Calu3 (cell line): ENCODE measurements at regions not wholly inside any gene's neighbourhood (a gene's known extent, or its start where the extent isn't known, plus 50 kb on each side); places are given as distances from the start of the nearest gene placed in this dataset.
"Not testable (repeated sequence)": the region's sequence is repeated elsewhere in the genome, so short reads cannot be mapped to it uniquely, and the experiment has no call there.

Experiments used
- BruUV-seq: library from RNA; stranded (reverse); fragments of 400-500 nt; replicated peaks from 2 replicates; lab custom pipeline; 2021; lab: Mats Ljungman, UMichigan
- CTCF ChIA-PET: fragments of 300-600 bp; sonication (Branson Sonifier 250); formaldehyde crosslinking; loops from one replicate; lab custom pipeline; 2022; ENCODE audit warnings: antibody characterized with exemption; lab: Charles Lee
- DNase-seq: peaks from one replicate; pipeline ENCODE4 v3.0.0; 2022
- H3K27ac Mint-ChIP-seq: one replicate; pipeline ENCODE4 v1.8.0; 2022; ENCODE audit warnings: mixed read lengths; ENCODE audit not compliant: unreplicated experiment
- H3K27me3 Mint-ChIP-seq: one replicate; pipeline ENCODE4 v1.8.0; 2022; ENCODE audit warnings: mixed read lengths; ENCODE audit not compliant: unreplicated experiment
- H3K36me3 Mint-ChIP-seq: one replicate; pipeline ENCODE4 v1.8.0; 2022; ENCODE audit warnings: mild to moderate bottlenecking, moderate library complexity, mixed read lengths; ENCODE audit not compliant: insufficient read depth, unreplicated experiment
- H3K4me1 Mint-ChIP-seq: one replicate; pipeline ENCODE4 v1.8.0; 2022; ENCODE audit warnings: mild to moderate bottlenecking, low read depth, mixed read lengths; ENCODE audit not compliant: unreplicated experiment
- H3K4me3 Mint-ChIP-seq: one replicate; pipeline ENCODE4 v1.8.0; 2022; ENCODE audit warnings: mild to moderate bottlenecking, low read depth, moderate library complexity, mixed read lengths; ENCODE audit not compliant: unreplicated experiment
- H3K9me3 Mint-ChIP-seq: one replicate; pipeline ENCODE4 v1.8.0; 2022; ENCODE audit warnings: low read depth, mixed read lengths; ENCODE audit not compliant: unreplicated experiment
- CTCF ChIP-seq: fragments of 200-600 bp; IDR thresholded peaks from one replicate; pipeline ENCODE4 v1.8.0; 2022; ENCODE audit warnings: antibody characterized with exemption; ENCODE audit not compliant: unreplicated experiment
- intact Hi-C: fragments of 100-400 bp; cut with micrococcal nuclease; formaldehyde crosslinking; loops from one replicate; pipeline ENCODE4 v1.10.0; 2022; ENCODE audit not compliant: unreplicated experiment

- CTCF ChIA-PET, result no interaction called here
- intact Hi-C loops, result no loop called here
- no peak for TF ChIP-seq CTCF
- no TSS peak for BruUV-seq
- Mint-ChIP-seq H3K36me3 (no peaks in the 10 kb centered on the region), H3K27ac (no peak overlapping the region), H3K4me3 (no peak overlapping the region), H3K4me1 (no peaks in the 10 kb centered on the region), H3K9me3 (peaks cover 5% of the 10 kb centered on the region), H3K27me3 (no peaks in the 10 kb centered on the region)
- no peak for DNase-seq
These were observed 180.5 kb downstream of the ZNF737 start for GRCh38 chr19:20385061-20385460.

- Mint-ChIP-seq H3K27ac (no peak overlapping the region), H3K4me3 (no peak overlapping the region), H3K9me3 (peaks cover 20% of the 10 kb centered on the region), H3K27me3 (no peaks in the 10 kb centered on the region), H3K4me1 (no peaks in the 10 kb centered on the region), H3K36me3 (peaks cover 4% of the 10 kb centered on the region)
- TF ChIP-seq CTCF, result no peak
- intact Hi-C loops, result no loop called here
- CTCF ChIA-PET, result no interaction called here
- DNase-seq, result no peak
- BruUV-seq, result no TSS peak
These were observed 193.7 kb downstream of the ZNF737 start for GRCh38 chr19:20371911-20372310.

GRCh38 chr19:20371304-20371703 is 194.3 kb downstream of the ZNF737 start:
- H3K27ac Mint-ChIP-seq, DNase-seq, H3K36me3 Mint-ChIP-seq, intact Hi-C loops, BruUV-seq, H3K4me1 Mint-ChIP-seq, H3K27me3 Mint-ChIP-seq, H3K4me3 Mint-ChIP-seq, CTCF ChIA-PET: not testable (repeated sequence)
- H3K9me3 Mint-ChIP-seq, result peaks cover 15% of the 10 kb centered on the region

DNA sequence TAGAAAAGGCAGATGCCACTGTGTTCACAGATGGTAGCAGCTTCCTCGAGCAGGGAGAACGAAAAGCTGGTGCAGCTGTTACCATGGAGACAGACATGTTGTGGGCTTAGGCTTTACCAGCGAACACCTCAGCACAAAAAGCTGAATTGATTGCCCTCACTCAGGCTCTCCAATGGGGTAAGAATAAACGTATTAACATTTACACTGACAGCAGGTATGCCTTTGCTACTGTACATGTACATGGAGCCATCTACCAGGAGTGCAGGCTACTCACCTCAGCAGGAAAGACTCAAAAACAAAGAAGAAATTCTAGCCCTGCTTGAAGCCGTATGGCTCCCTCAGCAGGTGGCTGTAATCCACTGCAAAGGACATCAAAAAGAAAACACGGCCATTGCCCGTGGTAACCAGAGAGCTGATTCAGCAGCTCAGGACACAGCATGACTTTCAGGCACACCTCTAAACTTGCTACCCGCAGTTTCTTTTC is 197.7 kb downstream of the ZNF737 start:
- no peak for TF ChIP-seq CTCF
- H3K36me3 Mint-ChIP-seq, result no peaks in the 10 kb centered on the region
- no TSS peak for BruUV-seq
- DNase-seq, result no peak
- no peak overlapping the region for H3K27ac Mint-ChIP-seq
- CTCF ChIA-PET, result no interaction called here
- H3K27me3 Mint-ChIP-seq, result no peaks in the 10 kb centered on the region
- peaks cover 11% of the 10 kb centered on the region for H3K9me3 Mint-ChIP-seq
- H3K4me3 Mint-ChIP-seq, result no peak overlapping the region
- no peaks in the 10 kb centered on the region for H3K4me1 Mint-ChIP-seq
- intact Hi-C loops, result no loop called here

GRCh38 chr19:20365146-20365545 is 198.1 kb downstream of the ZNF486 start:
- CTCF ChIA-PET, result no interaction called here
- no TSS peak for BruUV-seq
- Mint-ChIP-seq H3K4me1 (no peaks in the 10 kb centered on the region), H3K36me3 (no peaks in the 10 kb centered on the region), H3K4me3 (no peak overlapping the region), H3K9me3 (peaks cover 17% of the 10 kb centered on the region), H3K27me3 (no peaks in the 10 kb centered on the region), H3K27ac (no peak overlapping the region)
- no peak for DNase-seq
- intact Hi-C loops, result no loop called here
- no peak for TF ChIP-seq CTCF
